ENCODE measurements at regions not wholly inside any gene's neighbourhood (a gene's known extent, or its start where the extent isn't known, plus 50 kb on each side); places are given as distances from the start of the nearest gene placed in this dataset.

- TF ChIP-seq CTCF (IDR thresholded peaks at IDR 0.05; ENCODE audit: borderline replicate concordance, control extremely low read depth, extremely low read depth, insufficient read depth, missing control alignments) = no peak
- in situ Hi-C loops (cut with MboI; ENCODE audit: low sequenced_read_pairs, unreplicated experiment) = no loop called here
- no peak for DNase-seq (ENCODE audit: low spot score)
Observed at GRCh38 chr14:43031598-43031997, 1424.9 kb downstream of the LRFN5 start.

GRCh38 chr14:43022094-43022800, 1415.6 kb downstream of the LRFN5 start:
- in situ Hi-C loops (cut with MboI; ENCODE audit: low sequenced_read_pairs, unreplicated experiment) = no loop called here
- no peak for TF ChIP-seq CTCF (IDR thresholded peaks at IDR 0.05; ENCODE audit: borderline replicate concordance, control extremely low read depth, extremely low read depth, insufficient read depth, missing control alignments)

GRCh38 chr14:43019826-43020225, 1413.2 kb downstream of the LRFN5 start:
- TF ChIP-seq CTCF (IDR thresholded peaks at IDR 0.05; ENCODE audit: borderline replicate concordance, control extremely low read depth, extremely low read depth, insufficient read depth, missing control alignments) = no peak
- in situ Hi-C loops (cut with MboI; ENCODE audit: low sequenced_read_pairs, unreplicated experiment) = no loop called here
- no peak for DNase-seq (ENCODE audit: low spot score)

More at GRCh38 chr14:43022094-43022800, 1415.6 kb downstream of the LRFN5 start:
- no peak for DNase-seq (ENCODE audit: low spot score)

- no peak for TF ChIP-seq CTCF (IDR thresholded peaks at IDR 0.05; ENCODE audit: borderline replicate concordance, control extremely low read depth, extremely low read depth, insufficient read depth, missing control alignments)
- DNase-seq (ENCODE audit: low spot score) = no peak
- in situ Hi-C loops (cut with MboI; ENCODE audit: low sequenced_read_pairs, unreplicated experiment) = no loop called here
Observed at GRCh38 chr14:43014338-43014737, 1407.7 kb downstream of the LRFN5 start.

- DNase-seq (ENCODE audit: low spot score) = no peak
- in situ Hi-C loops (cut with MboI; ENCODE audit: low sequenced_read_pairs, unreplicated experiment) = no loop called here
- no peak for TF ChIP-seq CTCF (IDR thresholded peaks at IDR 0.05; ENCODE audit: borderline replicate concordance, control extremely low read depth, extremely low read depth, insufficient read depth, missing control alignments)
Observed at GRCh38 chr14:43012817-43013216, 1406.1 kb downstream of the LRFN5 start.

GRCh38 chr14:43005807-43006206, 1399.1 kb downstream of the LRFN5 start:
- DNase-seq (ENCODE audit: low spot score) = no peak
- in situ Hi-C loops (cut with MboI; ENCODE audit: low sequenced_read_pairs, unreplicated experiment) = no loop called here
- no peak for TF ChIP-seq CTCF (IDR thresholded peaks at IDR 0.05; ENCODE audit: borderline replicate concordance, control extremely low read depth, extremely low read depth, insufficient read depth, missing control alignments)

Data from GM13976 (cell line).